ENCODE measurements at regions not wholly inside any gene's neighbourhood (a gene's known extent, or its start where the extent isn't known, plus 50 kb on each side); places are given as distances from the start of the nearest gene placed in this dataset.

DNA sequence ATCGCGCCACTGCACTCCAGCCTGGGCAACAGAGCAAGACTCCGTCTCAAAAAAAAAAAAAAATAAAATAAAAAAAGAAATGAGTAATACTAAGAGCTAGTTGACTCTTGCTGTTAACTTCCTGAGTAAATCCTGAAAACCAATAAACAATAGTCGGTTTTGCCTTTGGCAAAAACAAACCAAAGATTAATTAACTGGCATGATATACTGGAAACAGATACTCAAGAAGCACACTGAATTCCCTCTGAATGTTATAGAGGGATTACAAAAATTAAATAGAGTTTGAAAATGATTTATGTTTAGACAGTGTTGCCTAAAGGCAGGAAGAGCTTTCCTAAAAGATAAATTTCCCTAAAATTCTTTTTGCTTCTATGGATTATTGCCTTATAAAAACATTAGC, 1702.3 kb downstream of the STIM2 start:
- no peaks in the 10 kb centered on the region for H3K27me3 ChIP-seq (ENCODE audit: control insufficient read depth, insufficient read depth, low read length)
- TF ChIP-seq EZH2 (IDR thresholded peaks at IDR 0.05; ENCODE audit: low read length, missing control alignments) = no peak
- TF ChIP-seq, protein P1, sequence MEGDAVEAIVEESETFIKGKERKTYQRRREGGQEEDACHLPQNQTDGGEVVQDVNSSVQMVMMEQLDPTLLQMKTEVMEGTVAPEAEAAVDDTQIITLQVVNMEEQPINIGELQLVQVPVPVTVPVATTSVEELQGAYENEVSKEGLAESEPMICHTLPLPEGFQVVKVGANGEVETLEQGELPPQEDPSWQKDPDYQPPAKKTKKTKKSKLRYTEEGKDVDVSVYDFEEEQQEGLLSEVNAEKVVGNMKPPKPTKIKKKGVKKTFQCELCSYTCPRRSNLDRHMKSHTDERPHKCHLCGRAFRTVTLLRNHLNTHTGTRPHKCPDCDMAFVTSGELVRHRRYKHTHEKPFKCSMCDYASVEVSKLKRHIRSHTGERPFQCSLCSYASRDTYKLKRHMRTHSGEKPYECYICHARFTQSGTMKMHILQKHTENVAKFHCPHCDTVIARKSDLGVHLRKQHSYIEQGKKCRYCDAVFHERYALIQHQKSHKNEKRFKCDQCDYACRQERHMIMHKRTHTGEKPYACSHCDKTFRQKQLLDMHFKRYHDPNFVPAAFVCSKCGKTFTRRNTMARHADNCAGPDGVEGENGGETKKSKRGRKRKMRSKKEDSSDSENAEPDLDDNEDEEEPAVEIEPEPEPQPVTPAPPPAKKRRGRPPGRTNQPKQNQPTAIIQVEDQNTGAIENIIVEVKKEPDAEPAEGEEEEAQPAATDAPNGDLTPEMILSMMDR (conservative IDR thresholded peaks at IDR 0.05 in 1 of 2, IDR thresholded peaks at IDR 0.05 in 1 of 2; ENCODE audit: low read depth in 1 of 2, low read length in 2 of 2) = no peak
- H3K79me2 ChIP-seq (ENCODE audit: control insufficient read depth, insufficient read depth, low read length) = no peaks in the 10 kb centered on the region
- H3K27ac ChIP-seq (ENCODE audit: insufficient read depth, low read length) = no peak overlapping the region
- no peaks in the 10 kb centered on the region for H4K20me1 ChIP-seq (ENCODE audit: control insufficient read depth, extremely low read depth, insufficient read depth, low read length)
- no peaks in the 10 kb centered on the region for H3K4me1 ChIP-seq (ENCODE audit: control insufficient read depth, extremely low read depth, insufficient read depth, low read length)
- no peak overlapping the region for H2AFZ ChIP-seq (ENCODE audit: low read length)
- H3K9ac ChIP-seq (ENCODE audit: insufficient read depth, low read length) = no peak overlapping the region
- H3K36me3 ChIP-seq (ENCODE audit: control insufficient read depth, insufficient read depth, low read length) = no peaks in the 10 kb centered on the region
- DNase-seq (ENCODE audit: low read depth in 2 of 2) = no peak
- H3K4me3 ChIP-seq (replicated peaks in 1 of 4; ENCODE audit: control extremely low read depth in 1 of 4, insufficient read depth in 1 of 4, low read depth in 3 of 4, low read length in 4 of 4) = no peak overlapping the region
- H3K4me2 ChIP-seq (ENCODE audit: extremely low read depth, insufficient read depth, low read length) = no peak overlapping the region
- no peaks in the 10 kb centered on the region for H3K9me3 ChIP-seq (ENCODE audit: control insufficient read depth, insufficient read depth, low read depth, low read length)

DNA sequence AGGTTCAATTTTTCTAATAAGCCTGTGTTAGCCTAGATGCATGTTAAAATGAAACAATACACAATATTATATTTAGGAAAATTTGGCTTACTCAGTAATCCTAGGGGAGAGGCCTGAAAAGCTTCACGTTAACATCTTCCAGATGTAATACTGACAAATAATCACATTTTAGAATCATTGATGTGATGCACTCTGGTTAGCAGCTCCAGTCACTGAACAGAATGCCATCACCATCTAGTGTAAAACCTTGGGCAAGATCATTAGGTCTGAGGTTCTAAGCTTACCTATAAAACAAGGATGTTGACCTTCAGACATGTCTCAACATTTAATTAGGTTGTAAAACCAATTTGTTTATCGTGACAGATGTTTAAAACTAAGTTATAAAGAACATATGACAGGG, 1704.8 kb downstream of the STIM2 start:
- Histone ChIP-seq H2AFZ (ENCODE audit: low read length) (no peak overlapping the region), H3K79me2 (ENCODE audit: control insufficient read depth, insufficient read depth, low read length) (no peaks in the 10 kb centered on the region), H3K4me1 (ENCODE audit: control insufficient read depth, extremely low read depth, insufficient read depth, low read length) (no peaks in the 10 kb centered on the region), H3K4me2 (ENCODE audit: extremely low read depth, insufficient read depth, low read length) (no peak overlapping the region), H3K9ac (ENCODE audit: insufficient read depth, low read length) (no peak overlapping the region), H3K4me3 (replicated peaks in 1 of 4; ENCODE audit: control extremely low read depth in 1 of 4, insufficient read depth in 1 of 4, low read depth in 3 of 4, low read length in 4 of 4) (no peak overlapping the region), H3K9me3 (ENCODE audit: control insufficient read depth, insufficient read depth, low read depth, low read length) (no peaks in the 10 kb centered on the region), H4K20me1 (ENCODE audit: control insufficient read depth, extremely low read depth, insufficient read depth, low read length) (no peaks in the 10 kb centered on the region), H3K27me3 (ENCODE audit: control insufficient read depth, insufficient read depth, low read length) (no peaks in the 10 kb centered on the region), H3K27ac (ENCODE audit: insufficient read depth, low read length) (no peak overlapping the region), H3K36me3 (ENCODE audit: control insufficient read depth, insufficient read depth, low read length) (no peaks in the 10 kb centered on the region)
- TF ChIP-seq EZH2 (IDR thresholded peaks at IDR 0.05; ENCODE audit: low read length, missing control alignments) = no peak
- TF ChIP-seq, protein P1 (conservative IDR thresholded peaks at IDR 0.05 in 1 of 2, IDR thresholded peaks at IDR 0.05 in 1 of 2; ENCODE audit: low read depth in 1 of 2, low read length in 2 of 2) = no peak
- DNase-seq (ENCODE audit: low read depth in 2 of 2) = no peak

DNA sequence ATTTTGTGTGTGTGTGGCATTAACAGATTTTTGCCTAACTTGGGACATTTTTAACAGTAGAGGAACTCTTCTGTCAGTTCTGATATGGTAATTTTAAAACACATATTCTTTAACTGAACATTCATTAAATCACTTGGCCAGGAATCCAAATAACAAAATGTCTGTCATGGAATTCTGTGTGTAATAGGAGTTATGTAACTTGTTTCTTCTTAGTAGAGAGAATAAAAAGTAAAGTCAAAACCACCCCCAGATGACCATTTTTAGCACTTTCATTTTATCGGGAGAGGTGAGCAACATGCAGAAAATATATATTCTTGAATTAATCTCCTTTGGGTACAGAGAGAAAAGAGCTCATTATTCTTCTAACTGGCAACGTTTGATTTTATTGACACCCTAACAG, 1740.3 kb downstream of the STIM2 start:
- Histone ChIP-seq H3K9ac (ENCODE audit: insufficient read depth, low read length) (no peak overlapping the region), H3K27ac (ENCODE audit: insufficient read depth, low read length) (no peak overlapping the region), H3K79me2 (ENCODE audit: control insufficient read depth, insufficient read depth, low read length) (no peaks in the 10 kb centered on the region), H2AFZ (ENCODE audit: low read length) (no peak overlapping the region), H3K27me3 (ENCODE audit: control insufficient read depth, insufficient read depth, low read length) (no peaks in the 10 kb centered on the region), H4K20me1 (ENCODE audit: control insufficient read depth, extremely low read depth, insufficient read depth, low read length) (no peaks in the 10 kb centered on the region), H3K4me3 (replicated peaks in 1 of 4; ENCODE audit: control extremely low read depth in 1 of 4, insufficient read depth in 1 of 4, low read depth in 3 of 4, low read length in 4 of 4) (no peak overlapping the region), H3K4me1 (ENCODE audit: control insufficient read depth, extremely low read depth, insufficient read depth, low read length) (no peaks in the 10 kb centered on the region), H3K4me2 (ENCODE audit: extremely low read depth, insufficient read depth, low read length) (no peak overlapping the region), H3K9me3 (ENCODE audit: control insufficient read depth, insufficient read depth, low read depth, low read length) (no peaks in the 10 kb centered on the region), H3K36me3 (ENCODE audit: control insufficient read depth, insufficient read depth, low read length) (no peaks in the 10 kb centered on the region)
- TF ChIP-seq, protein P1 (conservative IDR thresholded peaks at IDR 0.05 in 1 of 2, IDR thresholded peaks at IDR 0.05 in 1 of 2; ENCODE audit: low read depth in 1 of 2, low read length in 2 of 2) = no peak
- no peak for TF ChIP-seq EZH2 (IDR thresholded peaks at IDR 0.05; ENCODE audit: low read length, missing control alignments)
- DNase-seq (ENCODE audit: low read depth in 2 of 2) = no peak

Data from fibroblast of lung (primary cell).